22Rv1 (cell line): ENCODE measurements at regions not wholly inside any gene's neighbourhood (a gene's known extent, or its start where the extent isn't known, plus 50 kb on each side); places are given as distances from the start of the nearest gene placed in this dataset.

Experiments
- H3K27ac ChIP-seq: fragments of 450-650 bp; 2 replicates; pipeline ENCODE4 v1.5.1; 2017
- ZFX ChIP-seq: fragments of 450-650 bp; IDR thresholded peaks from 2 replicates; pipeline ENCODE4 v1.6.1; 2017; ENCODE audit warnings: antibody characterized with exemption, borderline replicate concordance
- TF ChIP-seq, protein P1 (sequence below): fragments of 450-650 bp; IDR thresholded peaks from 2 replicates; pipeline ENCODE4 v1.5.1; 2017; ENCODE audit warnings: mild to moderate bottlenecking

DNA sequence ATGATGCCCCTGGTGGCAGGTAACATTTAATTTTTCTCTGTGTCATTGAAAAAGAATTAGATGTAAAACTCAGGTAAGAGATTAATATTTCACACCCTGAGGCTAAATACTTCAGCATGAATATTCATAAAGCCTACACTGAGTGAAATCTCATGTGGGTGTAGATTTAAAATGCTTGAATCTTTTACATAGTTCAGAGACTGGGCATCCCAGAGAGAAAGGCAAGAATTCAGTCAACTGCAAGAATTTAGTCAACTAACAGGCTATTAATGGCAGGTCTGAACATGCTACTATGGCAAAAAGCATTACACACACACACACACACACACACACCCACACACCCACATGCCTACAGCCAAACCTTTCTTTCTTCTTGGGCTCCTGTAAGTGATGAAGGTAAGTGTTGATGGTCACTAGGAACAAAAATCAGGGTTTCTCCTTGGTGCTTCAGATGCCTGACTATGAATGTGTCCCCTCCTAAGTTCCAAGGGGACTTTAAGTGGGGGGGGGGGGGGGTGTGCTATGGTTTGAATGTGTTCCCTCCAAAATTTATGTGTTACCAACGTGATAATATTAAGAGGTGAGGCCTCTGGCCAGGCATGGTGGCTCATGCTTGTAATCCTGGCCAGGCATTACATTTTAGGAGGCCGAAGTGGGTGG lies 63.7 kb upstream of the PSMD7 start:
- no peak for TF ChIP-seq ZFX
- TF ChIP-seq, protein P1, sequence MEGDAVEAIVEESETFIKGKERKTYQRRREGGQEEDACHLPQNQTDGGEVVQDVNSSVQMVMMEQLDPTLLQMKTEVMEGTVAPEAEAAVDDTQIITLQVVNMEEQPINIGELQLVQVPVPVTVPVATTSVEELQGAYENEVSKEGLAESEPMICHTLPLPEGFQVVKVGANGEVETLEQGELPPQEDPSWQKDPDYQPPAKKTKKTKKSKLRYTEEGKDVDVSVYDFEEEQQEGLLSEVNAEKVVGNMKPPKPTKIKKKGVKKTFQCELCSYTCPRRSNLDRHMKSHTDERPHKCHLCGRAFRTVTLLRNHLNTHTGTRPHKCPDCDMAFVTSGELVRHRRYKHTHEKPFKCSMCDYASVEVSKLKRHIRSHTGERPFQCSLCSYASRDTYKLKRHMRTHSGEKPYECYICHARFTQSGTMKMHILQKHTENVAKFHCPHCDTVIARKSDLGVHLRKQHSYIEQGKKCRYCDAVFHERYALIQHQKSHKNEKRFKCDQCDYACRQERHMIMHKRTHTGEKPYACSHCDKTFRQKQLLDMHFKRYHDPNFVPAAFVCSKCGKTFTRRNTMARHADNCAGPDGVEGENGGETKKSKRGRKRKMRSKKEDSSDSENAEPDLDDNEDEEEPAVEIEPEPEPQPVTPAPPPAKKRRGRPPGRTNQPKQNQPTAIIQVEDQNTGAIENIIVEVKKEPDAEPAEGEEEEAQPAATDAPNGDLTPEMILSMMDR = no peak
- H3K27ac ChIP-seq = no peak overlapping the region

DNA sequence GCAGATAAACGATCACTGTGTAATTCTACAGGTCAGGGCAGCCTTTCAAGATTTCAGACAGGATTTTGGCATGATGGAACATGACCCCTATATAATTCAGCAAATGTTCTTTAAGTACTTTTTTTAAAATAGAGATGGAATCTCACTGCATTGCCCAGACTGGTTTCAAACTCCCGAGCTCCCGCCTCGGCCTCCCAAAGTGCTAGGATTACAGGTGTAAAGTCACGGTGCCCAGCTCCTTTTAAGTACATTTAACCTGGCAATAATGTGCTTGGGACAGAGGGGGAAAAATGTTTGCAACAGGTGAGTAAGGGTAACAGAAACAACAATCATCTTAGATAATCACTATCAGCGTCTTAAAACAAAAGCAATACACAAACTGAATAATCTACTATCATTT lies 66.5 kb upstream of the PSMD7 start:
- no peak overlapping the region for H3K27ac ChIP-seq
- no peak for TF ChIP-seq ZFX
- TF ChIP-seq, protein P1 = no peak

DNA sequence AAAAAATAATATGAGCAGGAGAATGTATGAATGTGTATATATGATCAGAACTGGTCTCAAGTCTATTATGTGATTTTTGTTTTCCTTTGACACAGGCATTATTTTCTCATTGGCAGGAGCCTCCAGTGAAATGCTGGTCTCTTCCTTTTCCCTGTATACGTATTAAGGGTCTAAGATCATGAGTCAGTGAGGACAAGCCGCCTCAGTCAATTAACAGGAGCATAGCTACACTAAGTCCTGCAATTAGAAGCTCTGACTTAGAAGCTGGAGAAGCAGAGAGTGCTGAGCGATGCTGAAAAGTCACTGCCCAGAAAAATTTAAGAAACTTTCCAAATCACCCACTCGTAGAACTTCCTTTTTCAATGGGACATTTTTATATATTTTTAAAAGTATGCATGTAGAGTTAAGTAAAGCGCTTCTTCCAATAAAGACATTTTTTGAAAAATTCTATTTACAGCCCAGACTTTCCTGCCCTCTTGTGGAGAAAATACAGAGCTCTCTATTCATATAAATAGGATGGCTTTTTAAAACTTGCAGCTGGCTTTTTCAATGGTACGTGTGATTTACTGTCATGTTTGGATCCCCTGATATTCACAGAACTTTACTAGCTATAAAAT lies 70.2 kb upstream of the PSMD7 start:
- TF ChIP-seq ZFX = no peak
- TF ChIP-seq, protein P1 = peak; percentile 68
- no peak overlapping the region for H3K27ac ChIP-seq

DNA sequence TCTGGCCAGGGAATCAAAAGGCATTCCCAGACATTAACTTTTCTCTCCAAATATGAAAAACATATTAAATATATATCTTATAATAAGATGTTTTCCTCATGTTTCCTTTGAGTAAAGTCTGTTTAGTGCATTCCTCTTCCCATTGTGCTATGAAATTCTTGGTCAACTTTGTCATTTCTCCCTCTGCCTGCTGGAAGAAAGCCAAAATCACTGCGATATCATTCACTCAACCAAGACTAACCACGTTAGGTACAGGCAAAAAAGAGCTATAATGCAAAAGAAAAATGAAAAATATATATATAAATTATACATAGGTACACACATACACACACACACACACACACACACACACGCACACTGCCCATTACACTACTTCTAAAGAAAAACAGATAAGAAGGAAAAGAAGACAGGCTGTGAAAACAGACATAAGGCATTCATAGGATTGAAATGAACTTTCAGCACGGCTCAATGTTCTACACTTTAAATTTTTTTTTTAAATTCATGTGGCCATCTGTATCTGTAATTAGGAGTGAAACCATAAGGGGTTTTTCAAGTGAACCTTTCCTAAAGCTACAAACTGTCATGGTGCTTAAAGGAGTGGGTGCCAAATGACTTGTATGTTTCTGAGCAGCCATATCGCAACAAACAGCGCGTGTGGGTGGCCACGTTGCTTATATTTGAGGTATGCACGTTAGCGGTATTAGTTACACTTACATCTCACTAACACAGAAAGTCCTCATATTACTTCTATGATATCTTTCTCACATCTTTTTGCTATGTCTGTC lies 71.6 kb upstream of the PSMD7 start:
- TF ChIP-seq ZFX = no peak
- TF ChIP-seq, protein P1 = no peak
- H3K27ac ChIP-seq = no peak overlapping the region

DNA sequence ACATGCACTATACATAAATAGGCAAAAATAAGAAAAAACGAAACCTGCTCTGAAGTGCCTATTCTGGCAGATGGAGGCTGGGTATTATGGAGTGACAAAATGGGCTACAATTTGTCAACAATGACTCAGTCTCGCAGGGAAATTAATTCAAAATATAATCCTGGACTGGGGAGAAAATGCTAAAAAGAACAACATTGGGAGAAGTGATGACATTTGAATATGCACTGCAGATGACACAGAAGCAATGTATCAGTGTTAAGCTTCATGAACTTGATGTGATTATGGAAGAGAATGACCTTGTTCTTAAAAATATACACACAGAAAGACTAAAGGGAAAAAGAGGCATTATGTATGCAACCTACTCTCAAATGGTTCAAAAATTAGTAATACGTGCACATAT lies 74.8 kb upstream of the PSMD7 start:
- H3K27ac ChIP-seq = no peak overlapping the region
- TF ChIP-seq, protein P1 = no peak
- no peak for TF ChIP-seq ZFX

DNA sequence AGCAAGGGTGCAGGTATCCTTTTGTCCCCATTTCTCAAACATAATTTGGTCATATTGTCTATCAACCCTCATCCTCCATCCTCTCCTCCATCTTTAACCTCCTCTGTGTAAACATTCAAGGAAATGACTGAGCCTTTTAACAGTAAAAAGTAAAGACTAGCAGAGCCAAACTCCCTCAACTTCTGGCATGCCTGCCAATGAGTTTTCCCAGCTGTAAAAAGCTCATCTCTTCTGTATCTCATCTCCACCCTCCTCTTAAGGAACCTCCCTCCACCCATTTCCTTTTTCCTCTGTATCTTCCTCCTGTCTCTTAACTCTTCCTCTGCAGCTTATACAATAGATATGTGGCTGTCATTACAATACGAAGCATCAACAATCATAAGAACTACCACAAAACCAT lies 76.9 kb upstream of the PSMD7 start:
- TF ChIP-seq, protein P1 = no peak
- no peak for TF ChIP-seq ZFX

DNA sequence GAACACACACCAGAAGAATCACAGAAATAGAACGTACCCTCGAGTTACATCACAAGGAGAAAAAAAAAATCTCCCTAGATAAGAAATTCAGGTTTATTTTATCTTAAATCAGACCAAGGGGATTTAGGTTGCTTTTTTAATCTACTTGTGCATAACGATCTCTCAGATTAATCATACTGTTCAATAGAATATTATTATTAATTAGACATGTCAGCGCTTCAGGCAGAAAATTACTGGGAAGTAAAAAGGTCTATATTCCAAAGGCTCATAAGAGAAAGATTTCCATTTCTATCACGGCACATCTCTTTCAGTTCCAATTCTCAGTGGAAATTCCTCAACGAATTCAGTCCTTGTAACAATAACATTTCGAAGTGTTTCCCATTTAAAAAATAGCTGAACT lies 77.7 kb upstream of the PSMD7 start:
- no peak overlapping the region for H3K27ac ChIP-seq
- TF ChIP-seq, protein P1 = no peak
- no peak for TF ChIP-seq ZFX

More for the DNA sequence above, 76.9 kb upstream of the PSMD7 start:
- H3K27ac ChIP-seq = no peak overlapping the region
